ENCODE measurements at regions not wholly inside any gene's neighbourhood (a gene's known extent, or its start where the extent isn't known, plus 50 kb on each side); places are given as distances from the start of the nearest gene placed in this dataset.

GRCh38 chr11:112606656-112607055, 346.0 kb upstream of the PLET1 start (continued):
- TF ChIP-seq, protein P1, sequence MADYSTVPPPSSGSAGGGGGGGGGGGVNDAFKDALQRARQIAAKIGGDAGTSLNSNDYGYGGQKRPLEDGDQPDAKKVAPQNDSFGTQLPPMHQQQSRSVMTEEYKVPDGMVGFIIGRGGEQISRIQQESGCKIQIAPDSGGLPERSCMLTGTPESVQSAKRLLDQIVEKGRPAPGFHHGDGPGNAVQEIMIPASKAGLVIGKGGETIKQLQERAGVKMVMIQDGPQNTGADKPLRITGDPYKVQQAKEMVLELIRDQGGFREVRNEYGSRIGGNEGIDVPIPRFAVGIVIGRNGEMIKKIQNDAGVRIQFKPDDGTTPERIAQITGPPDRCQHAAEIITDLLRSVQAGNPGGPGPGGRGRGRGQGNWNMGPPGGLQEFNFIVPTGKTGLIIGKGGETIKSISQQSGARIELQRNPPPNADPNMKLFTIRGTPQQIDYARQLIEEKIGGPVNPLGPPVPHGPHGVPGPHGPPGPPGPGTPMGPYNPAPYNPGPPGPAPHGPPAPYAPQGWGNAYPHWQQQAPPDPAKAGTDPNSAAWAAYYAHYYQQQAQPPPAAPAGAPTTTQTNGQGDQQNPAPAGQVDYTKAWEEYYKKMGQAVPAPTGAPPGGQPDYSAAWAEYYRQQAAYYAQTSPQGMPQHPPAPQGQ (CRISPR knock-in tag; IDR thresholded peaks at IDR 0.05; ENCODE audit: borderline replicate concordance), result no peak
- TF ChIP-seq MAZ (IDR thresholded peaks at IDR 0.05; ENCODE audit: borderline replicate concordance, low read depth, low read length) (no peak), MAZ (CRISPR knock-in tag; IDR thresholded peaks at IDR 0.05; ENCODE audit: low read depth) (no peak), GABPA (IDR thresholded peaks at IDR 0.05; ENCODE audit: low read depth, low read length) (no peak), GABPA (CRISPR knock-in tag; IDR thresholded peaks at IDR 0.05; ENCODE audit: low read depth) (no peak)

DNA sequence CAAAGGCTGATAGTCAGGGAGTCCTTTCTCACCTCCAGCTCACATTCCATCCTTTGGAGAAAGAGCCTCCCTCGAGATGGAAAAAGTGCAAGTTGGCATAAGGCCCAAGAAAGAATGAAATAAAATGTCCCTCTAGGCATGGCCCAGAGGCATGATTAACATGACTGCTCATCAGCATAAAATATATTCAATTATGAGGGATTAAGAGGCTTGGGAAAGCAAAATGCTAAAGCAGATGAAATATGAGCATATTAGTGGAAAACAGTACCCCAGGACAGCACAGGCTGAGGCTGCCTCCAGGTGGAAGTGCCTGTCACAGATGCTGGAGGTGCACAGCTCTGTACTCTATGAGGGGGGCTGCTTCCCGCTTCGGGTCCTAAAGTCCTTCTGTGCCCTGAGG, 347.8 kb upstream of the PLET1 start:
- no peaks in the 10 kb centered on the region for H3K79me2 ChIP-seq (ENCODE audit: insufficient read depth, low read length)
- no peak overlapping the region for H3K4me2 ChIP-seq (ENCODE audit: low read depth, low read length)
- DNase-seq (ENCODE audit: low spot score) (no peak), FAIRE-seq (no peak), ATAC-seq (no peak)
- CTCF ChIA-PET (ENCODE audit: low intra/inter-chr PET ratio, low total read pairs), result no interaction called here
- in situ Hi-C loops (cut with HindIII; ENCODE audit: extremely low pct_ligation_motif_present, low pct_unique_long_range_greater_than_20kb), result no loop called here
- intact Hi-C loops (cut with micrococcal nuclease; ENCODE audit: unreplicated experiment), result no loop called here
- H3K27me3 ChIP-seq (ENCODE audit: control insufficient read depth in 1 of 2, insufficient read depth in 2 of 2, low read length in 2 of 2), result peaks cover 0 to 3% of the 10 kb centered on the region in 2 experiments; a peak in 1 of 5 replicates
- H3K9ac ChIP-seq (ENCODE audit: insufficient read depth, low read depth, low read length), result no peak overlapping the region
- POLR2A ChIA-PET, result no interaction called here
- no peaks in the 10 kb centered on the region for H3K9me3 ChIP-seq (ENCODE audit: low read length)
- H3K36me3 ChIP-seq (replicated peaks in 1 of 2; ENCODE audit: control insufficient read depth in 1 of 2, insufficient read depth in 2 of 2, low read length in 2 of 2), result no peaks in the 10 kb centered on the region
- no peaks in the 10 kb centered on the region for H4K20me1 ChIP-seq (ENCODE audit: insufficient read depth, low read length)
- no peak overlapping the region for H3K27ac ChIP-seq (ENCODE audit: extremely low read length, insufficient read depth, low read length)
- WGBS (ENCODE audit: low lambda C conversion rate), result 0% methylated on average over 2 of the region's 3 CpGs
- BruUV-seq (replicated peaks), result no TSS peak
- H3K4me1 ChIP-seq (ENCODE audit: insufficient read depth, low read length), result peaks cover 5% of the 10 kb centered on the region
- no peak overlapping the region for H2AFZ ChIP-seq (ENCODE audit: low read length)
- H3K4me3 ChIP-seq (replicated peaks in 1 of 3; ENCODE audit: insufficient read depth in 1 of 3, low read depth in 2 of 3, low read length in 3 of 3), result no peak overlapping the region
- TF ChIP-seq, protein P1 (CRISPR knock-in tag; IDR thresholded peaks at IDR 0.05; ENCODE audit: borderline replicate concordance), result no peak
- TF ChIP-seq ZNF30 (CRISPR knock-in tag; IDR thresholded peaks at IDR 0.05) (no peak), CEBPG (CRISPR knock-in tag; IDR thresholded peaks at IDR 0.05) (no peak), SRF (IDR thresholded peaks at IDR 0.05; ENCODE audit: low read depth, low read length) (no peak), TFAP4 (IDR thresholded peaks at IDR 0.05; ENCODE audit: borderline replicate concordance, low read depth) (no peak)
- TF ChIP-seq, protein P2, sequence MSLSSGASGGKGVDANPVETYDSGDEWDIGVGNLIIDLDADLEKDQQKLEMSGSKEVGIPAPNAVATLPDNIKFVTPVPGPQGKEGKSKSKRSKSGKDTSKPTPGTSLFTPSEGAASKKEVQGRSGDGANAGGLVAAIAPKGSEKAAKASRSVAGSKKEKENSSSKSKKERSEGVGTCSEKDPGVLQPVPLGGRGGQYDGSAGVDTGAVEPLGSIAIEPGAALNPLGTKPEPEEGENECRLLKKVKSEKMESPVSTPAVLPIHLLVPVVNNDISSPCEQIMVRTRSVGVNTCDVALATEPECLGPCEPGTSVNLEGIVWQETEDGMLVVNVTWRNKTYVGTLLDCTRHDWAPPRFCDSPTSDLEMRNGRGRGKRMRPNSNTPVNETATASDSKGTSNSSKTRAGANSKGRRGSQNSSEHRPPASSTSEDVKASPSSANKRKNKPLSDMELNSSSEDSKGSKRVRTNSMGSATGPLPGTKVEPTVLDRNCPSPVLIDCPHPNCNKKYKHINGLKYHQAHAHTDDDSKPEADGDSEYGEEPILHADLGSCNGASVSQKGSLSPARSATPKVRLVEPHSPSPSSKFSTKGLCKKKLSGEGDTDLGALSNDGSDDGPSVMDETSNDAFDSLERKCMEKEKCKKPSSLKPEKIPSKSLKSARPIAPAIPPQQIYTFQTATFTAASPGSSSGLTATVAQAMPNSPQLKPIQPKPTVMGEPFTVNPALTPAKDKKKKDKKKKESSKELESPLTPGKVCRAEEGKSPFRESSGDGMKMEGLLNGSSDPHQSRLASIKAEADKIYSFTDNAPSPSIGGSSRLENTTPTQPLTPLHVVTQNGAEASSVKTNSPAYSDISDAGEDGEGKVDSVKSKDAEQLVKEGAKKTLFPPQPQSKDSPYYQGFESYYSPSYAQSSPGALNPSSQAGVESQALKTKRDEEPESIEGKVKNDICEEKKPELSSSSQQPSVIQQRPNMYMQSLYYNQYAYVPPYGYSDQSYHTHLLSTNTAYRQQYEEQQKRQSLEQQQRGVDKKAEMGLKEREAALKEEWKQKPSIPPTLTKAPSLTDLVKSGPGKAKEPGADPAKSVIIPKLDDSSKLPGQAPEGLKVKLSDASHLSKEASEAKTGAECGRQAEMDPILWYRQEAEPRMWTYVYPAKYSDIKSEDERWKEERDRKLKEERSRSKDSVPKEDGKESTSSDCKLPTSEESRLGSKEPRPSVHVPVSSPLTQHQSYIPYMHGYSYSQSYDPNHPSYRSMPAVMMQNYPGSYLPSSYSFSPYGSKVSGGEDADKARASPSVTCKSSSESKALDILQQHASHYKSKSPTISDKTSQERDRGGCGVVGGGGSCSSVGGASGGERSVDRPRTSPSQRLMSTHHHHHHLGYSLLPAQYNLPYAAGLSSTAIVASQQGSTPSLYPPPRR (CRISPR knock-in tag; IDR thresholded peaks at IDR 0.05; ENCODE audit: borderline replicate concordance), result no peak
- TF ChIP-seq, protein P3, sequence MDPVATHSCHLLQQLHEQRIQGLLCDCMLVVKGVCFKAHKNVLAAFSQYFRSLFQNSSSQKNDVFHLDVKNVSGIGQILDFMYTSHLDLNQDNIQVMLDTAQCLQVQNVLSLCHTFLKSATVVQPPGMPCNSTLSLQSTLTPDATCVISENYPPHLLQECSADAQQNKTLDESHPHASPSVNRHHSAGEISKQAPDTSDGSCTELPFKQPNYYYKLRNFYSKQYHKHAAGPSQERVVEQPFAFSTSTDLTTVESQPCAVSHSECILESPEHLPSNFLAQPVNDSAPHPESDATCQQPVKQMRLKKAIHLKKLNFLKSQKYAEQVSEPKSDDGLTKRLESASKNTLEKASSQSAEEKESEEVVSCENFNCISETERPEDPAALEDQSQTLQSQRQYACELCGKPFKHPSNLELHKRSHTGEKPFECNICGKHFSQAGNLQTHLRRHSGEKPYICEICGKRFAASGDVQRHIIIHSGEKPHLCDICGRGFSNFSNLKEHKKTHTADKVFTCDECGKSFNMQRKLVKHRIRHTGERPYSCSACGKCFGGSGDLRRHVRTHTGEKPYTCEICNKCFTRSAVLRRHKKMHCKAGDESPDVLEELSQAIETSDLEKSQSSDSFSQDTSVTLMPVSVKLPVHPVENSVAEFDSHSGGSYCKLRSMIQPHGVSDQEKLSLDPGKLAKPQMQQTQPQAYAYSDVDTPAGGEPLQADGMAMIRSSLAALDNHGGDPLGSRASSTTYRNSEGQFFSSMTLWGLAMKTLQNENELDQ (CRISPR knock-in tag; IDR thresholded peaks at IDR 0.05; ENCODE audit: borderline replicate concordance), result no peak

Data from HepG2 (cell line).